DMS79 (cell line): ENCODE measurements at regions not wholly inside any gene's neighbourhood (a gene's known extent, or its start where the extent isn't known, plus 50 kb on each side); places are given as distances from the start of the nearest gene placed in this dataset.
A peak's percentile ranks its signal among the peaks of the same experiment; 100 is the strongest.

Experiments used
- DNase-seq: peaks from one replicate; lab custom pipeline; 2025; lab: John Stamatoyannopoulos, UW

DNA sequence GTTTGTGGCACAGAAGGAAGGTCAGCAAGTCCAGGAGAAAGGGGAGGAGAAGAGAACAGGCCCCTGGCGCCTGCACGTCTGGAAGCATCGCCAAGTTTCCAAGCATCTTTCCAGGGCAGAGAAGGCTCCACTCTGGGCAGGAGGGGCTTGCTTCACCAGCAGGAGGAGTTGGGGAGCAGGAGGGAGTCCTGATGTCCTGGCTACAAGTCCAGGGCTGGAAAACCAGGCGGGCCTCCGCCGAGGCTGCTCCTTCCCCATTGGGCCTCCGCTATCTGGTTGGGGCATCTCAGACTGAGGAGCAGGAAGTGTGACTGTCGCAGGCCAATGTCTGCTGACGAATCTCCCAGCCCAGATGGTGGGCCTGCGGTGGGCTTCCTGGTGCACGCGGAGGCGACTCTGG lies 421.9 kb downstream of the PREX1 start:
- DNase-seq = no peak

- no peak for DNase-seq
Observed at GRCh38 chr20:48404598-48404997, 423.2 kb downstream of the PREX1 start.

- peak; percentile 25 for DNase-seq
Observed at GRCh38 chr20:48403167-48403761, 424.5 kb downstream of the PREX1 start.

DNA sequence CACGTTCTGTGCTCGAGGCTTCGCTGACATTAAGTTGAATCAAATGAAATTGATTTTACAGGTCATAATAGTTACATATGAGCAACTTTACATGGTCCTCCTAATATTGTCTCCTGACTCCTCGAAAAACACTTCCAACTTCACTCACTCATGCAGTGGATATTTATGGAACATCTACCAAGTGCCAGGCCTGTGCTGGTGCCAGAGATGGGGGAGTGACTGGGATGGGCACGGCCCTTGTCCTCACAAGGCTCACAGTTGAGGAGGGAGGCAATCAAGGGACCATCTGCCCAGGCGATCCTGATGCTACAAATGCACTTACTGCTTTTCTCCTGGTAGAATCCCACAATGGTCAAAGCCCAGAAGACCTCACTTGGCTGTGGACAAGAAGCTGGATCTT lies 426.4 kb downstream of the PREX1 start:
- no peak for DNase-seq

- DNase-seq = no peak
Observed at GRCh38 chr20:48400009-48400408, 427.8 kb downstream of the PREX1 start.

GRCh38 chr20:48398506-48399449 lies 429.0 kb downstream of the PREX1 start:
- DNase-seq = no peak

- DNase-seq = peak; percentile 31
Observed at GRCh38 chr20:48396981-48397861, 430.6 kb downstream of the PREX1 start.

DNA sequence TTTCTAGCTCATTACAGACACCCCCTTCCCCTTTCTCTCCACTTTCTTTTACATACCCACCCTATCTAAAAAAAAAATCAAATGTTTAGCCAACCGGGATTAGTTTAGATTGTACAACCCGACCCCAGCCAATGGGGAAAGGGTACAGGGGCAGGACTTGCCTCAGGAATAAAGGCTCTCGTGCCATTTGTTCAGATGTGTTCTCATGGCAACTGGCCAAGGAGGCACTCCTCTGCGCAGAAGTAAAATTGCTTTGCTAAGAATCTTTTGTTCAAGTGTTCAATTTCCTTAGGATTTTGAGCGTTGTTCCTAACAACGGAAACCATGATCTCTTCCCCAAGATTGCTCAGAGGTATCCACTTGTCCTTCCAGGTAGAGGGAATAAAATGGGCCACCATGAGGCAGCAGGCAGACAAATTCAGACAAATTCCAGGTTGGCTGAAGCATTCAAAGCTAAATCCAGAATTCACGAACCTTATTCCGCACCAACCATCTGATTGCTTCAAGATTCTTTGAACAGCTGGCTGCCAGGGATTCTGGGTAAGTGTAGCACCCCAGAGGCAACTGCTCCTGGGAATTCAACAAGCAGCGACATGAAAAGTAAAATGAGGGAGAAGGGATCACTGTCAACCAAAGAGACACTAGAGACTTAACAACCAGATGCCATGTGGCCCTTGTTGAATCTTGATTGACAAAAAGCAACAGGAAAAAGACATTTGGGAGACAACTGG lies 431.8 kb downstream of the PREX1 start:
- DNase-seq = no peak

DNA sequence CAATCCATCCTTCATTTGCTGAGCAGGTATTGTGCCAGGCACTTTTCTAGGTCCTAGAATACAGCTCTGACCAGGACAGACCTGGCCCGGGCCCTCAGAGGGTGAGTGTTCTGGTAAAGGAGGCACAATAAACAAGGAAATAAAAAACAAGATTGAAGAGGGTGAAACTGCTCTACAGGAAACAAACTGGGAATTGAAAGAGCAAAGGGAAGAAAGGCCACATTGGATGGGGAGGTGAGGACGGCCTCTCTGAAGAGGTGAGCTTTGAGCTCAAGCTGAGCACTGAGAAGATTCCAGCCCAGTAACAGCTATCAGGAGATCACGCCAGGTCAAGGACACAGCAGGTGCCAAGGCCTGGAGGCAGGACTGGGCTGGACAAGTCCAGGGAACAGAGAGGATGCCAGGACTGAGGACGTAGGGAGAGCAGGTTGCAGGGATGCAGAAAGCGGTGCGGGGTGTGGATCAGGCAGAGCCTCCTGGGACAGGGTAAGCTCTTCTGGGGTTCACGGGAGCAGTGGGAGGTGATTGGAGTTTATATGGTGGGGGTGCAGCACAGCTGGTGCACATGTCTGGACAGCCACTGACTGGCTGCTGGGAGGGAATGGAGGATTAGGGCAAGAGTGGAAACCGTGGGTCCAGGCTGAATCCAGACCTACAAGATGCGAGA lies 433.3 kb downstream of the PREX1 start:
- DNase-seq = no peak

- no peak for DNase-seq
Observed at GRCh38 chr20:48393737-48394314, 434.0 kb downstream of the PREX1 start.

- DNase-seq = no peak
Observed at GRCh38 chr20:48393311-48393685, 434.5 kb downstream of the PREX1 start.

- DNase-seq = no peak
Observed at GRCh38 chr20:48392407-48393310, 435.1 kb downstream of the PREX1 start.

DNA sequence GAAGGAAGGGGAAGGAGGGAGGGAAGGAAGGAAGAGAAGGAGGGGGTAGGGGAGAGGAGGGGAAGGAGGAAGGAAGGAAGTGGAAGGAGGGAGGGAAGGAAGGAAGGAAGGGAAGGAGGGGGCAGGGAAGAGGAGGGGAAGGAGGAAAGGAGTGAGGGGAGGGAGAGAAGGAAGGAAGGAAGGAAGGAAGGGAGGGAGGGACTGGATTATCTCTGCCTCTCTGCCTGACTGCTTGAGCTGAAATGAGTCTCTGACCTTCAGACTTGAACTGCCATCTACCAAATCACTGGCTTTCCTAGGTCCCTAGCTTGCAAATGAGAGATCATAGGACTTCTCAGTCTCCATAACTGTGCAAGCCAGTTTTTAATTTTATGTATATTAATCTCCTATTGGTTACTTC lies 436.8 kb downstream of the PREX1 start:
- DNase-seq = no peak

DNA sequence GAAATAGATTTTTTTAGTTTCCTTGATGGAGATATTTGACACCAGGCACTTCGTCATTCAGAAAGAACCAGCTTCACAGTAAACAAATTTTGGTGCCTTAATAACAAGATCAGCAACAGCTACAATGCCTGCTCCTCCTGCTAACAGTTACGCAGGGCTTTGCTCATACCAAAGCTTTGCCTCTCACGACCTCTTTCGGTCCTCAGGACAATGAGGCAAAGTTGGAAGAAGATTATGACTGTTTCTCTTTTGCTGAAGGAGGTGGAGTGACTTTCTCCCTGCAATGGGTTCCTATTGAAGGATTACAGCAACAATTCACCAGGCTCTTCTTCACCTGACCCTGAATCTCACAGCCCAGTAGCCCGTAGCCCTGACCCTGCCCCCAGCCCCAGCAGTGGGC lies 440.1 kb downstream of the PREX1 start:
- no peak for DNase-seq

- no peak for DNase-seq
Observed at GRCh38 chr20:48385527-48385926, 442.3 kb downstream of the PREX1 start.

GRCh38 chr20:48385114-48385513 lies 442.7 kb downstream of the PREX1 start:
- DNase-seq = no peak

- DNase-seq = no peak
Observed at GRCh38 chr20:48384147-48384818, 443.5 kb downstream of the PREX1 start.

DNA sequence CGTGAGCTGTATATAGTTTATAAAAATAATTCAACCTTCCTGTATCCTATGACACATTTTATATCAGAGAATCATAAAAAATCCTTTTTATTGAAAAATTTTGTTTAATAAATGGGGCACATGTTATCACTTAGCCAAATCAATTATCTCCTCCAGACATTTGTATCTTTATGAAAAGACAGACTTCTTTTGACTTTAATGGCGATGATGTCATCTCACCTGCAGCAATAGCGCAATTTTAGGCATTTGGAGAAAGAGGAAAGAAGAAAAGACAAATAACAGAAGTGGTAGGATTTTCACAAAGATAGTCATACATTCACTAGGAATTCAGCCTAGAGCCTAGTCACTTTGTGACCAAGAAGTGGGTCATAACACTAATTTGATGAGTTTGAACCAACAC lies 444.5 kb downstream of the PREX1 start:
- DNase-seq = no peak

DNA sequence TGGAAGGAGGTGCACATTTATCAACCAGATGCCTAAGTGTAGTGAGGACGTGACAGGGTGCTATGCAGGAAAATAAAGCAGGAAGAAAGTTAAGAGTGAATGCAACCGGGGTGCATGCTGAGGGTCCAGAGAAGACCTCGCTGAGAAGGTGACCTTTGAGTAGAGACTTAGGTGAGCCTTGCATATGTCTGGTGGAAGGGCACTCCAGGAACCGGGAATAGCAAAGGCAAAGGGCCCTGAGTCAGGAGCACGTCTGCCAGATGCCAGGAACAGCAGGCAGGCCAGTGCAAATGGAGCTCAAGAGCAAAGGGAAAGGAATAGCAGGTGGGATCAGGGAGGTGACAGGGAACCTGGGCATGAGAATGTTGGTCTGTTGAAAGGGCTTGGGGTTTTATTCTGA lies 445.5 kb downstream of the PREX1 start:
- no peak for DNase-seq
